ENCODE measurements at regions not wholly inside any gene's neighbourhood (a gene's known extent, or its start where the extent isn't known, plus 50 kb on each side); places are given as distances from the start of the nearest gene placed in this dataset.

DNA sequence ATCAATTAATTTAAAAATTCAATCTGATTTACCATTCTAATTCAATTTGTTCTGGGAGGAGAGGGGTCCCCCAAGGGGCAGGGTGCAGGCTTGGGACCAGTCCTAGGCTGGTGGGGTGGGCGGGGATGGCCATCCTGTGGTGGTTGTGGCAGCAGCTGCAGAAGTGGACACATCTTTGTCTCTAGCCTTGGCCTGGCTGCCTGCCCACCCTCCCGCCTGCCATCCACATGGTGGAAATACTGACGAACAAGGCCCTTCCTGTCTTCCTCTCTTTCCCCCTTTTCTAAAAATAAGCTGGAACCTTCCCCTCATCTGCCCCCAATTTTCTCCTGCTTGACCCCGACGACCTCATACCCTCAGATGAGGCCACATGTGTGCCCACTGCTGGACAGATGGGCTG is 130.9 kb downstream of the FOXD2 start:
- TF ChIP-seq, protein P1, sequence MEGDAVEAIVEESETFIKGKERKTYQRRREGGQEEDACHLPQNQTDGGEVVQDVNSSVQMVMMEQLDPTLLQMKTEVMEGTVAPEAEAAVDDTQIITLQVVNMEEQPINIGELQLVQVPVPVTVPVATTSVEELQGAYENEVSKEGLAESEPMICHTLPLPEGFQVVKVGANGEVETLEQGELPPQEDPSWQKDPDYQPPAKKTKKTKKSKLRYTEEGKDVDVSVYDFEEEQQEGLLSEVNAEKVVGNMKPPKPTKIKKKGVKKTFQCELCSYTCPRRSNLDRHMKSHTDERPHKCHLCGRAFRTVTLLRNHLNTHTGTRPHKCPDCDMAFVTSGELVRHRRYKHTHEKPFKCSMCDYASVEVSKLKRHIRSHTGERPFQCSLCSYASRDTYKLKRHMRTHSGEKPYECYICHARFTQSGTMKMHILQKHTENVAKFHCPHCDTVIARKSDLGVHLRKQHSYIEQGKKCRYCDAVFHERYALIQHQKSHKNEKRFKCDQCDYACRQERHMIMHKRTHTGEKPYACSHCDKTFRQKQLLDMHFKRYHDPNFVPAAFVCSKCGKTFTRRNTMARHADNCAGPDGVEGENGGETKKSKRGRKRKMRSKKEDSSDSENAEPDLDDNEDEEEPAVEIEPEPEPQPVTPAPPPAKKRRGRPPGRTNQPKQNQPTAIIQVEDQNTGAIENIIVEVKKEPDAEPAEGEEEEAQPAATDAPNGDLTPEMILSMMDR (IDR thresholded peaks at IDR 0.05): no peak
- no peak for TF ChIP-seq ZNF219 (CRISPR knock-in tag; IDR thresholded peaks at IDR 0.05; ENCODE audit: borderline replicate concordance)
- TF ChIP-seq, protein P2, sequence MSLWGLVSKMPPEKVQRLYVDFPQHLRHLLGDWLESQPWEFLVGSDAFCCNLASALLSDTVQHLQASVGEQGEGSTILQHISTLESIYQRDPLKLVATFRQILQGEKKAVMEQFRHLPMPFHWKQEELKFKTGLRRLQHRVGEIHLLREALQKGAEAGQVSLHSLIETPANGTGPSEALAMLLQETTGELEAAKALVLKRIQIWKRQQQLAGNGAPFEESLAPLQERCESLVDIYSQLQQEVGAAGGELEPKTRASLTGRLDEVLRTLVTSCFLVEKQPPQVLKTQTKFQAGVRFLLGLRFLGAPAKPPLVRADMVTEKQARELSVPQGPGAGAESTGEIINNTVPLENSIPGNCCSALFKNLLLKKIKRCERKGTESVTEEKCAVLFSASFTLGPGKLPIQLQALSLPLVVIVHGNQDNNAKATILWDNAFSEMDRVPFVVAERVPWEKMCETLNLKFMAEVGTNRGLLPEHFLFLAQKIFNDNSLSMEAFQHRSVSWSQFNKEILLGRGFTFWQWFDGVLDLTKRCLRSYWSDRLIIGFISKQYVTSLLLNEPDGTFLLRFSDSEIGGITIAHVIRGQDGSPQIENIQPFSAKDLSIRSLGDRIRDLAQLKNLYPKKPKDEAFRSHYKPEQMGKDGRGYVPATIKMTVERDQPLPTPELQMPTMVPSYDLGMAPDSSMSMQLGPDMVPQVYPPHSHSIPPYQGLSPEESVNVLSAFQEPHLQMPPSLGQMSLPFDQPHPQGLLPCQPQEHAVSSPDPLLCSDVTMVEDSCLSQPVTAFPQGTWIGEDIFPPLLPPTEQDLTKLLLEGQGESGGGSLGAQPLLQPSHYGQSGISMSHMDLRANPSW (CRISPR knock-in tag; conservative IDR thresholded peaks at IDR 0.05; ENCODE audit: low read depth): no peak
- TF ChIP-seq CREM (CRISPR knock-in tag; IDR thresholded peaks at IDR 0.05): no peak
- no peak for TF ChIP-seq E2F4 (CRISPR knock-in tag; IDR thresholded peaks at IDR 0.05; ENCODE audit: borderline replicate concordance, low read depth)

Measured in WTC11 (cell line).